Adrenal gland (tissue), 9 donors: ENCODE measurements at regions not wholly inside any gene's neighbourhood (a gene's known extent, or its start where the extent isn't known, plus 50 kb on each side); places are given as distances from the start of the nearest gene placed in this dataset.

Experiments used
- DNase-seq, 7 donors: peaks; one replicate each; pipeline ENCODE4 v3.0.0-alpha.2; 2019 to 2020
- H3K27ac ChIP-seq, 5 donors: fragments of 200-600 bp; sonication (generic) in 4 of 5; 1 replicate in 3 of 5; 2 replicates in 2 of 5; pipeline versions ENCODE4 v1.5.1 to v1.8.0; 2016 to 2020; ENCODE audit warnings: mild to moderate bottlenecking in 1 of 5
- H3K27me3 ChIP-seq: fragments of 200-600 bp; 2 replicates; pipeline ENCODE4 v1.8.0; 2021
- H3K36me3 ChIP-seq, 2 donors: fragments of 200-600 bp; replicated peaks in 1 of 2; 1 replicate in 1 of 2; 2 replicates in 1 of 2; pipeline versions ENCODE4 v1.5.1 to v1.8.0; 2018 to 2022
- H3K4me1 ChIP-seq, 2 donors: fragments of 200-600 bp; replicated peaks in 1 of 2; 1 replicate in 1 of 2; 2 replicates in 1 of 2; pipeline versions ENCODE4 v1.5.1 to v1.8.0; 2018 to 2021
- H3K4me3 ChIP-seq, 4 donors: fragments of 200-600 bp; sonication (generic) in 3 of 4; one replicate each; pipeline ENCODE4 v1.5.1; 2016 to 2018
- H3K9me3 ChIP-seq, 3 donors: fragments of 200-600 bp; sonication (generic) in 1 of 3; replicated peaks in 1 of 3; 1 replicate in 2 of 3; 2 replicates in 1 of 3; pipeline versions ENCODE4 v1.5.1 to v1.8.0; 2016 to 2021
- POLR2A ChIP-seq, 2 donors: fragments of 450-650 bp; IDR thresholded peaks; one replicate each; pipeline ENCODE4 v1.6.1; 2017; ENCODE audit warnings: antibody characterized with exemption in 2 of 2, mild to moderate bottlenecking in 2 of 2, moderate library complexity in 1 of 2
- WGBS, 4 donors: extraction: QIAGEN DNeasy Blood & Tissue Kit in 2 of 4; methylation state at CpG; one replicate each; pipeline versions ENCODE4 v1.1.5 to v1.1.7; 2013 to 2017; 5-methylcytosine and 5-hydroxymethylcytosine counted together
- intact Hi-C, 2 donors: fragments of 100-400 bp; cut with DNase I; formaldehyde crosslinking; loops; one replicate each; pipeline versions ENCODE4 v1.14.1 to v1.15.0; 2022 to 2023
- TF ChIP-seq, protein P1 (sequence below), 6 experiments: fragments of 450-650 bp in 4 of 6; fragments of 200-600 bp in 2 of 6; sonication (generic) in 1 of 6; IDR thresholded peaks; 1 replicate in 5 of 6; 2 replicates in 1 of 6; pipeline versions ENCODE4 v1.5.1 to v1.8.0; 2016 to 2021; ENCODE audit warnings: antibody characterized with exemption in 6 of 6, mild to moderate bottlenecking in 2 of 6, moderate library complexity in 1 of 6
- donor health status: healthy with polysubstance abuse.
- donor health status: Bipolar disorder and iron deficiency.
- donor health status: DM: yes; HTN: yes; CAD: no.
- donor health status: DM: no; HTN: no; CAD: no.
- donor health status: DM: no; HTN: no; CAD: no.

- H3K27ac ChIP-seq, result no peak overlapping the region
- 92 to 95% (median 93%) methylated on average over 4 of the region's 4 CpGs for WGBS, 4 donors
- H3K4me3 ChIP-seq, result no peak overlapping the region
- intact Hi-C loops, result no loop called here
- no peak for DNase-seq
- TF ChIP-seq, protein P1, sequence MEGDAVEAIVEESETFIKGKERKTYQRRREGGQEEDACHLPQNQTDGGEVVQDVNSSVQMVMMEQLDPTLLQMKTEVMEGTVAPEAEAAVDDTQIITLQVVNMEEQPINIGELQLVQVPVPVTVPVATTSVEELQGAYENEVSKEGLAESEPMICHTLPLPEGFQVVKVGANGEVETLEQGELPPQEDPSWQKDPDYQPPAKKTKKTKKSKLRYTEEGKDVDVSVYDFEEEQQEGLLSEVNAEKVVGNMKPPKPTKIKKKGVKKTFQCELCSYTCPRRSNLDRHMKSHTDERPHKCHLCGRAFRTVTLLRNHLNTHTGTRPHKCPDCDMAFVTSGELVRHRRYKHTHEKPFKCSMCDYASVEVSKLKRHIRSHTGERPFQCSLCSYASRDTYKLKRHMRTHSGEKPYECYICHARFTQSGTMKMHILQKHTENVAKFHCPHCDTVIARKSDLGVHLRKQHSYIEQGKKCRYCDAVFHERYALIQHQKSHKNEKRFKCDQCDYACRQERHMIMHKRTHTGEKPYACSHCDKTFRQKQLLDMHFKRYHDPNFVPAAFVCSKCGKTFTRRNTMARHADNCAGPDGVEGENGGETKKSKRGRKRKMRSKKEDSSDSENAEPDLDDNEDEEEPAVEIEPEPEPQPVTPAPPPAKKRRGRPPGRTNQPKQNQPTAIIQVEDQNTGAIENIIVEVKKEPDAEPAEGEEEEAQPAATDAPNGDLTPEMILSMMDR (IDR thresholded peaks at IDR 0.05), result no peak
- TF ChIP-seq POLR2A (IDR thresholded peaks at IDR 0.05), result no peak
- peaks cover 0 to 10% (median 0%) of the 10 kb centered on the region in 3 donors for H3K9me3 ChIP-seq
- H3K27me3 ChIP-seq, result no peaks in the 10 kb centered on the region
- no peaks in the 10 kb centered on the region for H3K4me1 ChIP-seq
- no peaks in the 10 kb centered on the region for H3K36me3 ChIP-seq
Observed at GRCh38 chr1:56237491-56238064, 341.8 kb downstream of the PLPP3 start.

DNA sequence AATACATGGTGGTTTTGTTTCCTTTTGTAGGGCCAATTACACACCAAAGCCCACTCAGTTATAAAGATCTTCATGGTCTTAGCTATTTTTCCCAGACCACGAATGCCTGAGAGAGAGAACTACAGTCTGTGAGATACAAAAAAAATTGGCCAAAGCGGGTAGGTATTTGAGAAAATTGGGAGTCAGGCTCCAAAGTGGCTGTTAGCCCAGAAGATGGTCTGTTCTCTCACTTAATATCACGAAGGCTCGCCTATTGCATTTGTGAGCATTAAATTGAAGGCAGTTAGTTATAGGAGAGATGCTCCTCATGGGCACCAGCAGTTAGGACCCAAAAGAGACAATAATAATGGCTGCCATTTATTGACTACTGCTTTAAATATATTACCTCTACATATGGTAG lies 342.7 kb downstream of the PLPP3 start:
- DNase-seq, result no peak
- peaks cover 0 to 6% (median 0%) of the 10 kb centered on the region in 3 donors for H3K9me3 ChIP-seq
- no peaks in the 10 kb centered on the region for H3K36me3 ChIP-seq
- no peak overlapping the region for H3K4me3 ChIP-seq
- TF ChIP-seq, protein P1 (IDR thresholded peaks at IDR 0.05), result no peak
- no peak for TF ChIP-seq POLR2A (IDR thresholded peaks at IDR 0.05)
- H3K4me1 ChIP-seq, result no peaks in the 10 kb centered on the region
- 89 to 94% (median 91%) methylated on average over 4 of the region's 4 CpGs for WGBS, 4 donors
- H3K27me3 ChIP-seq, result no peaks in the 10 kb centered on the region
- no peak overlapping the region for H3K27ac ChIP-seq
- intact Hi-C loops, result no loop called here

DNA sequence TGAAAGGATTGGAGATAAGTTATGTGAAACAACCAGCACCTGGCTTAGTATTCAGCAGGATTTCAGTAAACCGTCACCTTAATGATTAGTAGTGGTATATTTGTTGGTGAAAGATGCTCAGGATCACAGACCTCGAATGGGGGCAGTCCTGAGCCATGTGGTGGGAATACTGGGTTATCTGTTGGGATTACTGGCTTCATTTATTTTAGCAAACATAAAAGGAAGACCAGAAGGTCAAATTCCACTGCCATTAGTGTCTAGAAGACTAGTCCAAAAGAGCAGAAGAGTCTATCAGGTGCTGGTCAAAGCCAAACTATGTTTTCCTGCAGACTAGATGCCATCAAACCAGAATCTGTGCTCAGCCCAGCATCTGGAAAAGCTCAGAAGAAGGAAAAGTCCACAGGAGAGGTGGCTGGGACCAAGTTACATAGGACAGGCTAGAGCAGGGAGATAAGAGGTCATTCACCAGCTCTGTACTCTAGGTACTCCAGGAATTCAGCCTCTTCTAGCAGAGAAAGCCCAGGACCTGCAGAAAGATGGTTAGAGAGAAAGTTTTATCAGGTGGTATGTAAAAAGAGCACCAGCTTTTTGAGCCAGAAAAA lies 343.4 kb downstream of the PLPP3 start:
- H3K4me3 ChIP-seq, result no peak overlapping the region
- no peak for DNase-seq
- no peak overlapping the region for H3K27ac ChIP-seq
- TF ChIP-seq, protein P1 (IDR thresholded peaks at IDR 0.05), result no peak
- TF ChIP-seq POLR2A (IDR thresholded peaks at IDR 0.05), result no peak
- intact Hi-C loops, result no loop called here
- 75 to 79% (median 75%) methylated on average over 2 of the region's 2 CpGs for WGBS, 4 donors
- H3K4me1 ChIP-seq, result no peaks in the 10 kb centered on the region
- no peaks in the 10 kb centered on the region for H3K27me3 ChIP-seq
- H3K9me3 ChIP-seq, result no peaks in the 10 kb centered on the region
- no peaks in the 10 kb centered on the region for H3K36me3 ChIP-seq

DNA sequence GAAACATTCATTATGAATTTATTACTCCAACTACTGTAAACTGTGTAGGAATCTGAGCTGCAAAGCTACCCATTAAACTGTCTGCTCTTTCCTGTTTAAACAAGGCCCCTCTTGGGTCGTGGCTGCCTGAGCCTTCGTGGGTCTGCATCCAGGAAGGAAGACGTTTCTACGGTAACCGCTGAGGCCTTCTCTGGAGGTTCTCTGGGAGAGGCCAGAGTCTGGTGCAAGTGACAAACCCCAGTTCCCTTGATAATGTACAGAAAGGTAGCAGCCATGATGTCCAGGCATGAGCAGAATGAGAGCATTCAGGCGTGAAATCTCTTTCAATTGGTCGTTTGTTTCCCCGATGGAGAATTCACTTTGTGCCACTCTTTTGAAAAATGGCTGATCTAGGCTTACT lies 350.2 kb downstream of the PLPP3 start:
- no peaks in the 10 kb centered on the region for H3K27me3 ChIP-seq
- H3K4me3 ChIP-seq, result no peak overlapping the region
- intact Hi-C loops, result no loop called here
- no peaks in the 10 kb centered on the region for H3K36me3 ChIP-seq
- no peaks in the 10 kb centered on the region for H3K9me3 ChIP-seq
- 59 to 65% (median 63%) methylated on average over 8 of the region's 8 CpGs for WGBS, 4 donors
- DNase-seq, result peak in 1 of 7 donors; percentile 14
- TF ChIP-seq, protein P1 (IDR thresholded peaks at IDR 0.05), result no peak
- no peak for TF ChIP-seq POLR2A (IDR thresholded peaks at IDR 0.05)
- H3K27ac ChIP-seq, result no peak overlapping the region
- no peaks in the 10 kb centered on the region for H3K4me1 ChIP-seq
